Activated gamma-delta T cell treated with Interleukin-2 at 50 U/mL for 16 hours (primary cell): ENCODE measurements at regions not wholly inside any gene's neighbourhood (a gene's known extent, or its start where the extent isn't known, plus 50 kb on each side); places are given as distances from the start of the nearest gene placed in this dataset.
"Not testable (repeated sequence)": the region's sequence is repeated elsewhere in the genome, so short reads cannot be mapped to it uniquely, and the experiment has no call there.

Experiments
- DNase-seq: peaks from one replicate; pipeline ENCODE4 v3.0.0-alpha.2; 2020

GRCh38 chr9:110126986-110127864 lies 80.7 kb downstream of the C9orf152 start:
- DNase-seq = no peak

DNA sequence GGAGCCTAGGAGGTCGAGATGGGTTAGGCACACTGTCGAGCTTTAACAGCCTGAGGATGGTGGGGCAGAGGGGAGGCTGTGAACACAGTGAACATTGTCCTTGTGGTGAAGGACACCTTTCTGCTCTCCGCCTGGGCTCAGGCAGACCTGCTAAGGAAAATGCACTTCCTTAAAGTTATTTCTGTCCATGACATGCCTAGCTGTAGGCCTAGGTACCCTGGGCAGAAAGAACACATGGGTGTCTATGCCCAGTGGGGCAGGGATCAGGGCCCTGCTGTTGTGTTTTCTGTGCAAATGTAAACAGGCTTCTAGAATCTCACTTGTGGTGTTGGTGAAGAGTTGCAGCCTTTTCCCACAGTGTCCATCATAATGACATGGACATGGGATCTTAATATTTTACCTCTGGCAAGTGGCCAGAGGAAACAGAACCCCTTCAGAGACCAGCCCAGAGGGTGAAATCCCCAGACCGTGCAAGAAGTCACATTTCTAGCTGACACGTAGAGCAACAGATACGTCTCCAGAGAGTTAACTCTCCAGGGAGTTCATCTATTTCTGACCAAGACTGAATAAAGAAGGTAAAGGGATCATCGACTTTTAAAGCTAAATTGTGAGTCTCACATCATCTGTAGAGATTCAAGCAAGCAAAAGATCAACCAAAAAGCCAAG lies 79.2 kb downstream of the C9orf152 start:
- no peak for DNase-seq

DNA sequence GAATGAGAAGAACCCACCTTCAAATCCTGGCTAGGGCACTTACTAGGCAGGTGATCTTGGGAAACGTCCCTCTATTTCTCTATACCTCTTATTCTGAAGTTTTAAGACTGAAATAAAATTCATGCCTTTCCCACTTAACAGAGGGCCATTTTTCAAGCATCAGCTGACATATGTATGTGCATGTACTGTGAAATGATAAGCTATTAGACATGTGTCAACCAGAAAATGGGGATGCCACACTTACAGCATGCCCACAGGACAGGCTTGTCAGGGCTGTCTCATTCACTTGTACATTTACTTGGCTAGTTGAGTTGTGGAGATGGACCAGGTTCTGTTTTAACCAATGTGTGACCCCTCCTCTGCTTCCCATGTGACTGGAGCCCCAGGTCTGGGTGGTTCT lies 78.5 kb downstream of the C9orf152 start:
- DNase-seq = no peak

DNA sequence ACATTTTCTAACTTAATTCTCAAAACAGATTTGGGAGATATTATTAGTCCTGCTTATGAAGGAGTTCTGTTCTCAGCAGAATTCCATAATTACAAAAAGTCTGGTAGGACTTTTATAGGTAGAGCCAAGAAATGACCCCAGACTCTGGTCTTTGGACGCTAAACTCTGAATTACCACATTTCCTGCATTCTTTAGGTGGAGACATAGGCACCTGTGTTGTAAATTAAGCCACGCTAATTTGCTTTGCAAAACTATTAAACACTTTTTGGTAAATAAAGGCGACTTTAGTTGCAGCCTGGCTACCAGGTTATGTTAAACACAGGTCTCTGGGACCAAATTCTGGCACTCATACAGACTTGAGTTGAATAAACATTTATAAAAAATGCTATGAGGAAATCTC lies 77.7 kb downstream of the C9orf152 start:
- DNase-seq = no peak

DNA sequence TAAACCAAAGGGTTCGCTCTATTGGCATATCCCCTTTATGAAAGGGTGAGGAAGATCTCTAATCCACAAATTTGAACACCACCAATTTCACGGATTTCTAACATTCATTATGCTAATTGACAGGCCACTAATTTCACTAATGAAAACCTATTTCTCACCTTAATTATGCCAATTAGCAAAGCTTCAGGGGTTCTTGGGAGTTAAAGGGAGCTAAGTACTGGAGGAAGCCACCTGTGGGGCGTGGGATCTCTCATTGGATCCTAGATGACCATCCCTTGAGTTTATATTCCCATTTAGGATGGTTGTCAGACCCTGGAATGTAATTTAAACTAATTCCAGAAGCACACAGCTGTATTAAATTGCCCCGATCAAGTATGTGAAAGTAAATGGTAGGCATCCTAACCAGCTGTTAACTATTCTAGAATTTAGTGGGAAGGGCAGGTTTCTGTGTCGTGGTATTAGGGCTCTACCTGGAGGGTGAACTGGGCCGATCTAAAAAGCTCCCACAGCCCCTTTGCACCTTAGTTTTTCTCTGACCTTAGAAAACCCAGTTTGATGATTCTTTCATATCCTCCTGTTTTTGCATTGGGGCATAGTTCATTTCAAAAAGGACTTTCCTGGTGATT lies 77.1 kb downstream of the C9orf152 start:
- DNase-seq = no peak

GRCh38 chr9:110131499-110131898 lies 76.5 kb downstream of the C9orf152 start:
- no peak for DNase-seq

- not testable (repeated sequence) for DNase-seq
Measured at GRCh38 chr9:110132531-110132930, 75.4 kb downstream of the C9orf152 start.

DNA sequence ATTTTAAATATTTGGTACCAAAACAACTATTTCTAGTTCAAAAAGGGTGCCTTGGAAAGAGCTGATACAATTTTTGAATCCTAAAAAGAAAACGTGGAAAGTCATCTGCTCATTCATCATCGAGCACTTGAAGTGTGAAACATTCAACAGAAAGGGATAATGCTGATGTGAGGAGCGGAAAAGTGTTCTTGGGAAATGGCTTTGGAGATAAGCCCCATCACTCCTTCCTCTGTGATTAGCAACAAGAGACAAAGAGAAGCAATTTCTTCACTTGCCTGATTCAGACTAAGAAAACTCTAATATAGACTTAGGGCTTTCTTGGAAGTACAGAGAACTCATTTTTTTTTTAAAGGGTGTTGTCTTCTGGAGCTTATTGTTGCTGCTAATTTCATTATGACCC lies 74.9 kb downstream of the C9orf152 start:
- no peak for DNase-seq

GRCh38 chr9:110133608-110134210 lies 74.2 kb downstream of the C9orf152 start:
- DNase-seq = no peak

DNA sequence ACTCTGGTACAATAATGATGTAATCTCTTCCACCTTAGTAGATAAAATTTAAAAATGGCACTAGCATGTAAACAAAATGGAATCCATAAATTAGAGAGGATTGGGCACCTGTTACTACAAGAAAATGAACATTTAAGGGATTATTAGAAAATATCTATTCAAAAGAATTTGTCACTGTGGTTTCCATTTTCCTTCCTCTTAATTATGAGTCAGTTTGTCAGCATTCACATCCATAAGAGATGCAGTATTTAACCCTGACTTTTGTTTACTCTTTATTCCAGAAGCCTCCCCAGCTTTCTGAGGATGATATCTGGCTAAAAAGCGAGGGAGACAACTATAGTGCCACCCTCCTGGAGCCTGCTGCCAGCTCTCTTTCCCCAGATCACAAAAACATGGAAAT lies 72.1 kb downstream of the C9orf152 start:
- no peak for DNase-seq

- DNase-seq = no peak
Measured at GRCh38 chr9:110136802-110137201, 71.2 kb downstream of the C9orf152 start.

DNA sequence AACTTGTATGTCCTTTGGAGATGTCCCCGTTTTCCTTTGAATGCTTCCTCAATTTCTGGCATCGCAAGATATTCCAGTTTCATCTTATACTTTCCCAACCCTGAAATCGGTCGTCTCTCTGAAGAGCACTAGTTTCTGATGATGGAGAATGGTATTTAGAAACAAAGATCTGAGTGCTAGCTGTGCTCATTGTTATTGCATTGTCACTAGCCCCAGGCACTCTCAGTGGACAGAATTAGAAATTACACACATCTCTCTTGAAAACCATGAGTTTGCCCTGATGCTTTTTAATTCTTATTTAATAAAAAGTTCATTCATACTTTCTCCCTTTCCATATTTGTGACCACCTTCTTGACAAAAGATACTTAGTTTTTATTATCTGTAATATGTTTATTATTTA lies 67.7 kb downstream of the C9orf152 start:
- no peak for DNase-seq

DNA sequence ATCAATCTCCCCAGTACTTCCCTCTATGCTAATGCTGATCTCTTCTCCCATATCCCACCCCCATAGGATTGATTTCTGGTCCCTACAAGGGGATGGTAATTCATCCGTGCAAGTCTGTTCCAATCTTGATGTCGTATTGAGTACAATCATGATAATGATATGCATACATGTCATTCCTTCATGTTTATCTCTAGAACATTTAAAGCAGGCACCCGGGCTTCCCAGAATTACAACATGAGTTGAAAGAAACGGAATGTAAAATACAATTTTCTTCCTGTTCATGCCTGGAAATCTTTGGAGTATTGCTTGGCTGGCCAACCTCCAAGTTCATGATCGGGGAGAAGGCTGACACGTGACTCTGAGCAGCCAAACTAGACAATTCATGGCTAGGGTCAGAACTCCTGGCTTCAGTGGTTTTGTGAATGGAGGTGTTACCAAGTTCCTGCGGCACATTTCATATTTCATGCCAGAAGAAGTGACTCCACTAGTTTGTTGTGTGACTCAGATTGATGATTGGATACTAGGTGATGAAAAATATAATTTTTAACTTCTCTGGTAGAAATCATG lies 66.6 kb downstream of the C9orf152 start:
- DNase-seq = no peak

- DNase-seq = no peak
Measured at GRCh38 chr9:110142253-110142652, 65.7 kb downstream of the C9orf152 start.

DNA sequence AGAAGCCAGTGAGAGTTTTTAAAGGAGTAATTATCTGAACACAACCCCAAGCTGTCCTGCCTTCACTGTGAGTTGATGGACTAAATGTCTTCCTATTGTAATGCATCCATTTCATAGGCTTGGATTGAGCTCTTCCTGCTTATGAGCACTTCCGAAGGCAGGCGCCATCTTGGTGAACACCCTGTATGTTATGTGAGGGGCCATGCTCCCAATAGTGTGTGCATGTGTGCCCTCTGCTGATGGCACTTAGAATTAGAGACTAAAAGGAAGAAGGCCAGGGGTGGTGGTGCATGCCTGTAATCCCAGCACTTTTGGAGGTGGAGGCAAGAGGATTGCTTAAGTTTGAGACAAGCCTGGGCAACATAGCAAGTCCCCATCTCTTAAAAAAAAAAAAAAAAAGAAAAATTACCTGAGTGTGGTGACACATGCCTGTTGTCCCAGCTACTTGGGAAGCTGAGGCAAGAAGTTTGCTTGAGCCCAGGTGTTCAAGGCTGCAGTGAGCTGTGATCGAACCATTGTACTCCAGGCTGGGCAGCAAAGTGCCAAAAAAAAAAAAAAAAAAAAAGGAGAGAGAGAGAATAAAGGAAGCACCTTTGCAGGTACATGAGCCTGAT lies 65.0 kb downstream of the C9orf152 start:
- DNase-seq = no peak

- DNase-seq = no peak
Measured at GRCh38 chr9:110143485-110143884, 64.5 kb downstream of the C9orf152 start.

GRCh38 chr9:110143950-110144545 lies 63.9 kb downstream of the C9orf152 start:
- no peak for DNase-seq

DNA sequence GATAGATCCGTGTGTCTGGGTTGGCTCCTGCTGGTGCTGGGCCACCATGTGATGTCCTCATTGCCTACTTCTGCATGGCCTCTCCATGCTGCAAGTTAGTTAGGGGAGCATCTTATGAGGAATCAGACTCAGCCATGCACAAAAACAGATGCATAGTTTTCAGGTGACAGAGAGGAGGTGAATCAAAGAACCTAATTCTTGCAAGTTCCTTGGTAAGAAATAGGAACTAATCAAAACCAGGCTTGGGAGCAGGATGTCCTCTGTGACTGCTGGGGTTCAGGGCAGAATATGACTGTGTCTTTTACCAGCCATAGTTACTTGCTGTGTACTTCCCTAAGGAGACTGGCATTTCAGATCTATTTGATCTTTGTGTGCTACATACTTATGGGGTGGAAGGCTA lies 61.6 kb downstream of the C9orf152 start:
- no peak for DNase-seq

DNA sequence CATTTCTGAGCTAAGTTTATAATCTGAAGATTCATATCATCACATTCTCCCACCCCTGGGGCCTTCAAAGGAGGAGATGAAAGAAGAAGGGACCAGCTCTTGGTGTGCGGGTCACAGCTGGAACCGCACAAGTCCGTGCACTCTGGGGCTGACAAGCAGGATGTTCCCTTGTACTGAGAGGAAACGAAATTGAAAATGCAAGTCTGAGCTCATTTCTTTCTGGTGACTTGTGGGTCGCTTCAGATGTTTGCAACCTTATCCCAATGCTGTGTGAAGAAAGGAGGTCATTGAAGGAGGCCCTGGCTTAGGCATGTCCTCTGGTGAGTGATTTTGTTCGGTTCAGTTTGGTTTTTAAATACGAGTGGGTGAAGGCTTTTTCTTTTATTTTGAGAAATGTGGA lies 59.6 kb downstream of the C9orf152 start:
- peak; percentile 27 for DNase-seq

- DNase-seq = no peak
Measured at GRCh38 chr9:110148891-110149290, 59.1 kb downstream of the C9orf152 start.
